ENCODE measurements at regions not wholly inside any gene's neighbourhood (a gene's known extent, or its start where the extent isn't known, plus 50 kb on each side); places are given as distances from the start of the nearest gene placed in this dataset.
A peak's percentile ranks its signal among the peaks of the same experiment; 100 is the strongest.

GRCh38 chr15:87805117-87805820 is 451.3 kb downstream of the NTRK3 start:
- no peak for DNase-seq (ENCODE audit: low read depth)

GRCh38 chr15:87804451-87804850 is 452.1 kb downstream of the NTRK3 start:
- DNase-seq (ENCODE audit: low read depth) = no peak

- DNase-seq (ENCODE audit: low read depth) = no peak
These were observed 456.7 kb downstream of the NTRK3 start for GRCh38 chr15:87799838-87800237.

GRCh38 chr15:87799428-87799827 is 457.1 kb downstream of the NTRK3 start:
- DNase-seq (ENCODE audit: low read depth) = no peak

- no peak for DNase-seq (ENCODE audit: low read depth)
These were observed 462.8 kb downstream of the NTRK3 start for GRCh38 chr15:87793725-87794124.

GRCh38 chr15:87792250-87793040 is 464.1 kb downstream of the NTRK3 start:
- DNase-seq (ENCODE audit: low read depth) = no peak

GRCh38 chr15:87781959-87782625 is 474.4 kb downstream of the NTRK3 start:
- DNase-seq (ENCODE audit: low read depth) = no peak

GRCh38 chr15:87779746-87780145 is 476.8 kb downstream of the NTRK3 start:
- DNase-seq (ENCODE audit: low read depth) = no peak

GRCh38 chr15:87778358-87778757 is 478.2 kb downstream of the NTRK3 start:
- no peak for DNase-seq (ENCODE audit: low read depth)

GRCh38 chr15:87777054-87777561 is 479.4 kb downstream of the NTRK3 start:
- DNase-seq (ENCODE audit: low read depth) = peak; percentile 42

- DNase-seq (ENCODE audit: low read depth) = no peak
These were observed 489.0 kb downstream of the NTRK3 start for GRCh38 chr15:87767516-87767915.

GRCh38 chr15:87764461-87765240 is 491.9 kb downstream of the NTRK3 start:
- peak; percentile 53 for DNase-seq (ENCODE audit: low read depth)

- DNase-seq (ENCODE audit: low read depth) = no peak
These were observed 492.7 kb downstream of the NTRK3 start for GRCh38 chr15:87763837-87764236.

GRCh38 chr15:87761736-87762509 is 494.6 kb downstream of the NTRK3 start:
- DNase-seq (ENCODE audit: low read depth) = no peak

GRCh38 chr15:87760547-87761314 is 495.8 kb downstream of the NTRK3 start:
- DNase-seq (ENCODE audit: low read depth) = no peak

- DNase-seq (ENCODE audit: low read depth) = no peak
These were observed 497.6 kb downstream of the NTRK3 start for GRCh38 chr15:87758794-87759418.

GRCh38 chr15:87757084-87757483 is 499.5 kb downstream of the NTRK3 start:
- DNase-seq (ENCODE audit: low read depth) = no peak

GRCh38 chr15:87756072-87756471 is 500.5 kb downstream of the NTRK3 start:
- no peak for DNase-seq (ENCODE audit: low read depth)

- no peak for DNase-seq (ENCODE audit: low read depth)
These were observed 501.3 kb downstream of the NTRK3 start for GRCh38 chr15:87755226-87755625.

- DNase-seq (ENCODE audit: low read depth) = no peak
These were observed 503.0 kb downstream of the NTRK3 start for GRCh38 chr15:87753539-87753938.

Data from GM04504 (cell line).